ENCODE measurements at regions not wholly inside any gene's neighbourhood (a gene's known extent, or its start where the extent isn't known, plus 50 kb on each side); places are given as distances from the start of the nearest gene placed in this dataset.

GRCh38 chr4:159484864-159485263, 382.0 kb downstream of the RAPGEF2 start:
- no peak for TF ChIP-seq CTCF (IDR thresholded peaks at IDR 0.05)
- no peak for TF ChIP-seq EZH2 (IDR thresholded peaks at IDR 0.05; ENCODE audit: borderline replicate concordance, insufficient read depth, low read depth, low read length, poor library complexity, severe bottlenecking)

Measured in B cell (primary cell).